Neutrophil (primary cell): ENCODE measurements at regions not wholly inside any gene's neighbourhood (a gene's known extent, or its start where the extent isn't known, plus 50 kb on each side); places are given as distances from the start of the nearest gene placed in this dataset.

Source experiments
- H3K27ac ChIP-seq: fragments of 200-600 bp; sonication (generic); 2 replicates; pipeline ENCODE4 v1.5.1; 2016; ENCODE audit warnings: mild to moderate bottlenecking, moderate library complexity
- H3K27me3 ChIP-seq: fragments of 200-600 bp; sonication (generic); 2 replicates; pipeline ENCODE4 v1.6.0; 2016; ENCODE audit warnings: mild to moderate bottlenecking
- H3K36me3 ChIP-seq: fragments of 200-600 bp; sonication (generic); 2 replicates; pipeline ENCODE4 v1.5.1; 2017
- H3K4me1 ChIP-seq, 2 experiments: fragments of 200-600 bp in 1 of 2; sonication (generic) in 1 of 2; 1 replicate in 1 of 2; 2 replicates in 1 of 2; pipeline versions ENCODE4 v1.5.1 to v1.6.1; 2013 to 2016; ENCODE audit warnings: low read depth in 1 of 2, low read length in 1 of 2, mild to moderate bottlenecking in 1 of 2, moderate library complexity in 1 of 2; ENCODE audit not compliant: control insufficient read depth in 1 of 2, insufficient read depth in 1 of 2
- H3K4me3 ChIP-seq, 2 experiments: fragments of 200-600 bp in 1 of 2; sonication (generic) in 1 of 2; 1 replicate in 1 of 2; 2 replicates in 1 of 2; pipeline ENCODE4 v1.5.1; 2013 to 2016; ENCODE audit warnings: low read depth in 1 of 2, low read length in 1 of 2, mild to moderate bottlenecking in 1 of 2, moderate library complexity in 1 of 2
- H3K9me3 ChIP-seq: fragments of 200-600 bp; sonication (generic); 2 replicates; pipeline ENCODE4 v1.5.1; 2016
- TF ChIP-seq, protein P1 (sequence below): fragments of 200-600 bp; sonication (generic); IDR thresholded peaks from 2 replicates; pipeline ENCODE4 v1.5.1; 2016; ENCODE audit warnings: antibody characterized with exemption

DNA sequence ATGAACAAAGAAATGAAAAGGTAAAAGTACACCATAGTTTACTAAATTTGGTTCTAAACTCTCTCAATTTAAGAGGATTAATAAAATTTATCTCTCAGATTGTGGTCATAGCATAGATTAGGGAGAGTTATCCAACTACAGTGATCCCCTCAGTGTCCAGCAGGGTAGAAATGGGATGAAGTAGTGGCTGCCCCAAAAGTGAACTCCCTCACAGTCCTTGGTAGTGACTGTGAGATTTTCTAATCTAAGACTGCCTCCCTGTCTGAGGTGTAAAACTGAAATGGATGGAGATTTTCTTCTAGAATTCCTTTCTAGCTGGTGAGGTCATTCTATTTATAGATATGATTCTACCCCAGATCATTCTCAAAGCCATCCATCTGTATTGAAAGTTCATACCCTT, 455.5 kb downstream of the ACTL7B start:
- TF ChIP-seq, protein P1, sequence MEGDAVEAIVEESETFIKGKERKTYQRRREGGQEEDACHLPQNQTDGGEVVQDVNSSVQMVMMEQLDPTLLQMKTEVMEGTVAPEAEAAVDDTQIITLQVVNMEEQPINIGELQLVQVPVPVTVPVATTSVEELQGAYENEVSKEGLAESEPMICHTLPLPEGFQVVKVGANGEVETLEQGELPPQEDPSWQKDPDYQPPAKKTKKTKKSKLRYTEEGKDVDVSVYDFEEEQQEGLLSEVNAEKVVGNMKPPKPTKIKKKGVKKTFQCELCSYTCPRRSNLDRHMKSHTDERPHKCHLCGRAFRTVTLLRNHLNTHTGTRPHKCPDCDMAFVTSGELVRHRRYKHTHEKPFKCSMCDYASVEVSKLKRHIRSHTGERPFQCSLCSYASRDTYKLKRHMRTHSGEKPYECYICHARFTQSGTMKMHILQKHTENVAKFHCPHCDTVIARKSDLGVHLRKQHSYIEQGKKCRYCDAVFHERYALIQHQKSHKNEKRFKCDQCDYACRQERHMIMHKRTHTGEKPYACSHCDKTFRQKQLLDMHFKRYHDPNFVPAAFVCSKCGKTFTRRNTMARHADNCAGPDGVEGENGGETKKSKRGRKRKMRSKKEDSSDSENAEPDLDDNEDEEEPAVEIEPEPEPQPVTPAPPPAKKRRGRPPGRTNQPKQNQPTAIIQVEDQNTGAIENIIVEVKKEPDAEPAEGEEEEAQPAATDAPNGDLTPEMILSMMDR, result no peak
- H3K4me3 ChIP-seq, result no peak overlapping the region
- no peaks in the 10 kb centered on the region for H3K27me3 ChIP-seq
- H3K9me3 ChIP-seq, result no peaks in the 10 kb centered on the region
- no peaks in the 10 kb centered on the region for H3K36me3 ChIP-seq
- H3K27ac ChIP-seq, result no peak overlapping the region
- no peaks in the 10 kb centered on the region for H3K4me1 ChIP-seq

DNA sequence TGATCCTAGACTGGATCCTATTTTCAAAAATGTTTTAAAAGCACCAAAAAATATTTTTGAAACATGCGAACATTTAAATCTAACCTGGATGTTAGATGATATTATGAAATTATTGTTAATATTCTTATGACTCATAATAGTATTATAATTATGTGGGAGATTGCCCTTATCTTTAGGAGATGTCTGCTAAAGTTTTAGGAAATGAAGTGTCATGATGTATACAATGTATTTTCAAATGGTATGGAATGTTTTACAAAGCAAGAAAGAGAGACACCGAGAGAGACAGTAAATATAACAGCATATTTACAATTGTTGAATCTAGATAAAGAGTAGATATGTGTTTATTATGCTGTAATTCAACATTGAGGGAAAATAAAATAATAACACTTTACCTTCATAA, 455.9 kb downstream of the ACTL7B start:
- TF ChIP-seq, protein P1, result no peak
- Histone ChIP-seq H3K4me1 (no peaks in the 10 kb centered on the region), H3K9me3 (no peaks in the 10 kb centered on the region), H3K4me3 (no peak overlapping the region), H3K36me3 (no peaks in the 10 kb centered on the region), H3K27me3 (no peaks in the 10 kb centered on the region), H3K27ac (no peak overlapping the region)

DNA sequence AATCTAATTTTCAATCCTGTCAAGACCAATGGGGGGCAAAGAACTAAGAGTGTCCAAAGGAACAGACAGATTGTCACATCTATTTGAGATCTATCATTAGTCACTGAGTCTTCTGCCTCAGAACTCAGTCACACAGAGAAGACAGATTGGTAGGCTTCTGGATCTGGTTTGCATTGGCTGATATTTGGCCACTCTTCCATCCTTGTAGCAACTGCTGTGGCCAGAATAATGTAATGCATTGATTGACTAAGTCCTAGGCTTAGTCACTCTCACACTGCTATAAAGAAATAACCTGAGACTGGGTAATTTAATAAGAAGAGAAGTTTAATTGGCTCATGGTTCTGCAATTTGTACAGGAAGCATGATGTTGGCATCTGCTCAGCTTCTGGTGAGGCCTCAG, 458.5 kb downstream of the ACTL7B start:
- Histone ChIP-seq H3K9me3 (no peaks in the 10 kb centered on the region), H3K27me3 (no peaks in the 10 kb centered on the region), H3K36me3 (no peaks in the 10 kb centered on the region), H3K4me3 (no peak overlapping the region), H3K27ac (no peak overlapping the region), H3K4me1 (no peaks in the 10 kb centered on the region)
- TF ChIP-seq, protein P1, result no peak

DNA sequence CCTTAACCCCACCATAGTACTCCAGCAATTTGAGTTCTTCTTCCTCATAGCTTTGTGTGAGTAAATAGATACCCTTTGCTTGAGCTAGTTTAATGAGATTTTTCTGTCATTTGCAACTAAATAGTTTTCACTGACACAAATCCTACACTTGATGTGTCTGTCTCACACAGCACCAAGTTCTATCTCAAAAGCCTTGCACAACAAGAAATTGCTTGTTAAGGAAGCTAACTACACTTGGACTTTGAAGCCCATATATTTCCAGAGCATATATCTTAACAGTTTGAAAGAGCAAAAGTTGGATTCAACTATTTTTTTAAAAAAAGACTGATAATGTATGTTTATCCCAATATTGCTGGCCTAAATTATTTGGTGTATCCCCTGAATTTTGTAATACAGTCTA, 459.2 kb downstream of the ACTL7B start:
- no peaks in the 10 kb centered on the region for H3K27me3 ChIP-seq
- no peak overlapping the region for H3K27ac ChIP-seq
- no peaks in the 10 kb centered on the region for H3K36me3 ChIP-seq
- no peak overlapping the region for H3K4me3 ChIP-seq
- no peaks in the 10 kb centered on the region for H3K4me1 ChIP-seq
- TF ChIP-seq, protein P1, result no peak
- no peaks in the 10 kb centered on the region for H3K9me3 ChIP-seq

DNA sequence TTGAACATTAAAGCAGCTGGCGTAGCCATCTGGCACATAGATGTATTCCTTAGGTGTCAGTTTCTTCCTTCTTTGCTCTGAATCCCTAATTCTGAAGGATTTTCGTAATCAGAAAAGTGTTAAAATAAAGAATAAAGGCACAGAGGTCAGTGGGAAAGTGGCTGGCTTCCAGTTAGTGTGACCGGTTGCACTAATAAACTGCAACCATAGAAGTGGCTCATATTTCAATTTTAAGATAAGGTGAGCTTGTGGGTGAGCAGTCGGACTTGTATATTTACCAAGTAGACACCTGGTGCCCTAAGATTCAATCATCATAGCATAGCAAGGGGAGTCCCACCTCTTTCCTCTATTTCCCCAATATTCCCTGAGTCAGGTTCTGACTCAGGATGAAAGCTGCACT, 459.6 kb downstream of the ACTL7B start:
- H3K36me3 ChIP-seq, result no peaks in the 10 kb centered on the region
- H3K4me3 ChIP-seq, result no peak overlapping the region
- H3K27ac ChIP-seq, result no peak overlapping the region
- TF ChIP-seq, protein P1, result no peak
- no peaks in the 10 kb centered on the region for H3K9me3 ChIP-seq
- H3K27me3 ChIP-seq, result no peaks in the 10 kb centered on the region
- no peaks in the 10 kb centered on the region for H3K4me1 ChIP-seq

DNA sequence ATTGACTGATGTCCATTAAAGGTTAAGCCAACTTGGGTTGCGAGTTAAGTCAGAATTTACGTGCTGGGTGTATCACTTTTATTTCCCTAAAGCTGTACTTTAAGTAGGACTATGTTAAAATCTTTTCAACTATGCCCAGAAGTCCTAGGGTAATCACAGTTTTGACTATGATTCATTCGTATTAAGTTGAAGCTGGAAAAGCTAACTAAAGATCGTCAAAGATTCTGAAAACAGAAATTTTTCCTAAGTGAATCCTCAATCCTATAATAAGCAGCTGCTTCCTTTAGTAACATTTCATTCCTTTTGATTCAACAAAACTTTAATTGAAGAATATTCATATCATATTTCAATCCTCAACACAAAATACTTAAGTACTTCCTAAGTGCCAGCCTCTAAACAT, 460.4 kb downstream of the ACTL7B start:
- H3K27ac ChIP-seq, result no peak overlapping the region
- H3K4me3 ChIP-seq, result no peak overlapping the region
- TF ChIP-seq, protein P1, result no peak
- no peaks in the 10 kb centered on the region for H3K4me1 ChIP-seq
- no peaks in the 10 kb centered on the region for H3K27me3 ChIP-seq
- H3K36me3 ChIP-seq, result no peaks in the 10 kb centered on the region
- no peaks in the 10 kb centered on the region for H3K9me3 ChIP-seq
